Breast epithelium (tissue), 4 donors: ENCODE measurements at regions not wholly inside any gene's neighbourhood (a gene's known extent, or its start where the extent isn't known, plus 50 kb on each side); places are given as distances from the start of the nearest gene placed in this dataset.

ENCODE experiments used
- DNase-seq, 2 donors: peaks; one replicate each; pipeline ENCODE4 v3.0.0-alpha.2; 2019; ENCODE audit warnings: low spot score in 2 of 2
- H3K27ac ChIP-seq, 2 donors: fragments of 200-600 bp; sonication (generic) in 1 of 2; one replicate each; pipeline ENCODE4 v1.5.1; 2016 to 2019; ENCODE audit warnings: mild to moderate bottlenecking in 1 of 2
- H3K27me3 ChIP-seq, 2 donors: fragments of 200-600 bp; sonication (generic) in 1 of 2; one replicate each; pipeline versions ENCODE4 v1.5.1 to v1.6.0; 2017 to 2019; ENCODE audit warnings: control low read depth in 1 of 2, mild to moderate bottlenecking in 1 of 2
- H3K36me3 ChIP-seq: fragments of 200-600 bp; one replicate; pipeline ENCODE4 v1.5.1; 2019
- H3K4me1 ChIP-seq, 2 donors: fragments of 200-600 bp; sonication (generic); one replicate each; pipeline ENCODE4 v1.5.1; 2016 to 2019; ENCODE audit warnings: control low read depth in 1 of 2
- H3K4me3 ChIP-seq, 3 donors: fragments of 200-600 bp; sonication (generic); 1 replicate in 2 of 3; 2 replicates in 1 of 3; pipeline ENCODE4 v1.5.1; 2016 to 2019; ENCODE audit warnings: mild to moderate bottlenecking in 3 of 3, moderate library complexity in 2 of 3
- H3K9me3 ChIP-seq, 2 donors: fragments of 200-600 bp; sonication (generic) in 1 of 2; one replicate each; pipeline ENCODE4 v1.5.1; 2016 to 2019; ENCODE audit warnings: control low read depth in 1 of 2
- CTCF ChIP-seq, 3 donors: fragments of 450-650 bp; IDR thresholded peaks; one replicate each; pipeline ENCODE4 v1.5.1; 2016 to 2017; ENCODE audit warnings: antibody characterized with exemption in 3 of 3, mild to moderate bottlenecking in 3 of 3, moderate library complexity in 3 of 3
- POLR2A ChIP-seq: fragments of 450-650 bp; IDR thresholded peaks from one replicate; pipeline ENCODE4 v1.6.1; 2016; ENCODE audit warnings: antibody characterized with exemption, mild to moderate bottlenecking, moderate library complexity
- POLR2AphosphoS5 ChIP-seq, 3 donors: sonication (generic); formaldehyde crosslinking; IDR thresholded peaks; one replicate each; pipeline ENCODE4 v1.6.1; 2017; ENCODE audit warnings: antibody characterized with exemption in 3 of 3
- intact Hi-C: fragments of 100-400 bp; cut with DNase I; formaldehyde crosslinking; loops from one replicate; pipeline ENCODE4 v1.15.1; 2023; ENCODE audit warnings: low total_unique reads

DNA sequence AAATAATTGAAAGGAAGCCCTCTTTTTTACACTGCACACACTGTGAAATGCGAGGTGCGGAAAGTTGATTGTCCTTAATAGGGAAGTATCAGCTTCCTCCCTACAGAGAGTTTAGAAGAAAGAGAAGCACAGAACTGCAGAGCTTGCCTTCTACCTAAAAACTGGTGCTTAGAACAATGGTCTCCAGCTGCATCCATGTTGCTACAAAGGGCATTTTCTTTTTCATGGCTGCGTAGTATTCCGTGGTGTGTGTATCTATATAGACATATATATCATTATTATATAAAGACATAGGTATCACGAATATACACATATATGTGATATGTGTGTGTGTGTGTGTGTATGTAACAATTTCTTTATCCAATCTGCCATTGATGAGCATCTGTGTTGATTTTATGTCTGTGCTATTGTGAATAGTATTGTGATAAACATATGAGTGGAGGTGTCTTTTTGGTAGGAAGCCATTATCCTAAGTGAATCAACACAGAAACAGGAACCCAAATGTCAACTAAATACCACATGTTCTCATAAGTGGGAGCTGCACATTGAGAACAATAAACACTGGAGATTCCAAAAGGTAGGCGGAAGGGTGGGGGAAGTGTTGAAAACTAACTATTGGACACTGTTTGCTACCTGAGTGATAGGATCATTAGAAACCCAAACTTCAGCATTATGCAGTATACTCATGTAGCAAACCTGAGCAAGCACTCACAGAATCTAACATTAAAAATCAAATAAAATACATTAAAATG lies 290.0 kb upstream of the RUNX1 start:
- Histone ChIP-seq H3K4me3 (no peak overlapping the region), H3K4me1 (no peaks in the 10 kb centered on the region), H3K27ac (no peak overlapping the region), H3K36me3 (no peaks in the 10 kb centered on the region), H3K27me3 (no peaks in the 10 kb centered on the region), H3K9me3 (no peaks in the 10 kb centered on the region)
- DNase-seq, result no peak
- no peak for TF ChIP-seq CTCF (IDR thresholded peaks at IDR 0.05)
- no peak for TF ChIP-seq POLR2AphosphoS5 (IDR thresholded peaks at IDR 0.05)
- no peak for TF ChIP-seq POLR2A
- intact Hi-C loops, result no loop called here

- H3K27ac ChIP-seq, result no peak overlapping the region
- intact Hi-C loops, result no loop called here
- no peak for TF ChIP-seq POLR2AphosphoS5 (IDR thresholded peaks at IDR 0.05)
- TF ChIP-seq CTCF (IDR thresholded peaks at IDR 0.05), result no peak
- TF ChIP-seq POLR2A, result no peak
- no peaks in the 10 kb centered on the region for H3K9me3 ChIP-seq
- H3K4me3 ChIP-seq, result no peak overlapping the region
- no peaks in the 10 kb centered on the region for H3K4me1 ChIP-seq
- no peaks in the 10 kb centered on the region for H3K27me3 ChIP-seq
- no peaks in the 10 kb centered on the region for H3K36me3 ChIP-seq
- DNase-seq, result no peak
Observed at GRCh38 chr21:35338281-35338680, 289.2 kb upstream of the RUNX1 start.

GRCh38 chr21:35337573-35337972 lies 288.5 kb upstream of the RUNX1 start:
- no peaks in the 10 kb centered on the region for H3K9me3 ChIP-seq
- DNase-seq, result no peak
- H3K4me3 ChIP-seq, result no peak overlapping the region
- TF ChIP-seq CTCF (IDR thresholded peaks at IDR 0.05) (no peak), POLR2A (no peak), POLR2AphosphoS5 (IDR thresholded peaks at IDR 0.05) (no peak)
- no peak overlapping the region for H3K27ac ChIP-seq
- no peaks in the 10 kb centered on the region for H3K36me3 ChIP-seq
- no peaks in the 10 kb centered on the region for H3K4me1 ChIP-seq
- H3K27me3 ChIP-seq, result no peaks in the 10 kb centered on the region
- intact Hi-C loops, result no loop called here

- Histone ChIP-seq H3K27ac (no peak overlapping the region), H3K9me3 (no peaks in the 10 kb centered on the region), H3K4me3 (no peak overlapping the region), H3K27me3 (no peaks in the 10 kb centered on the region), H3K4me1 (no peaks in the 10 kb centered on the region), H3K36me3 (no peaks in the 10 kb centered on the region)
- intact Hi-C loops, result no loop called here
- TF ChIP-seq POLR2A (no peak), POLR2AphosphoS5 (IDR thresholded peaks at IDR 0.05) (no peak), CTCF (IDR thresholded peaks at IDR 0.05) (no peak)
- no peak for DNase-seq
Observed at GRCh38 chr21:35336534-35336933, 287.4 kb upstream of the RUNX1 start.

GRCh38 chr21:35335951-35336446 lies 286.9 kb upstream of the RUNX1 start:
- TF ChIP-seq CTCF (IDR thresholded peaks at IDR 0.05) (no peak), POLR2AphosphoS5 (IDR thresholded peaks at IDR 0.05) (no peak), POLR2A (no peak)
- Histone ChIP-seq H3K27ac (no peak overlapping the region), H3K4me3 (no peak overlapping the region), H3K9me3 (no peaks in the 10 kb centered on the region), H3K27me3 (no peaks in the 10 kb centered on the region), H3K36me3 (no peaks in the 10 kb centered on the region), H3K4me1 (no peaks in the 10 kb centered on the region)
- no peak for DNase-seq
- intact Hi-C loops, result no loop called here
